ENCODE measurements at regions not wholly inside any gene's neighbourhood (a gene's known extent, or its start where the extent isn't known, plus 50 kb on each side); places are given as distances from the start of the nearest gene placed in this dataset.

DNA sequence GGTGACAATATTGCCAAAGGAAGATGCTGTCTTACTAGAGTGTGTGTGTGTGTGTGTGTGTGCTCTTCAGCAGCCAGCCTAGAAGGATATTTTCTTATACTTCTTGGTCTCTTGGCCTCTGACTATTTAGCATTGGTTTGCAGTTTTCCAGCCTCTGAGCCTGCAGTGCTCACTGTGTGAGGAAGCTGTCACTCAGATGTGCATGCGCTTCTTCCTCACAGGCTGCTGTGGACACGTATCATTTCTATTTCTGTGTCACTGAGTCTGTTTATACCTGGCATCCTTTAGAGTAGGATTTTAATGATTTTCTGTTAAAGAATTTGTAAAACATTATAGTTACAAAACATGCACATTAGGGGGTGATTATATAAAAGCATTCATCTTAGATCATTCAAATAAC is 83.3 kb downstream of the ALDH8A1 start:
- no peak for DNase-seq

DNA sequence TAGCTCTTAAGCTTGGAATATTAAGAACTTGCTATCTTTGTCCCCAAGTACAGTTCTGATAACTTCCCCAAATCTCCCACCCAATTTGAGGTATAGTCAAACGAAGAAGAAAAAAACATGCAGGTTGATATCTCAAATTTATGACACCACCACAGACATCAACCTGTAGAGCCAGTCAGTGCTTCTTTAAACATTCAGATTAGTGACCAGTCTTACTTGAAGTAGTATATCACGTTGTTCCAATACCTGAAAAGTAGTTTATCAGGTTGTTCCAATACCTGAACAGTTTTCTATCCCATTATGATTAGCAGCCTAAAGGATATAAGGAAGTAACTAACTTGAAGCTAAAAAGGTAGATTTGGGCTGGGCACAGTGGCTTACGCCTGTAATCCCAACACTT is 85.3 kb downstream of the ALDH8A1 start:
- DNase-seq, result no peak

DNA sequence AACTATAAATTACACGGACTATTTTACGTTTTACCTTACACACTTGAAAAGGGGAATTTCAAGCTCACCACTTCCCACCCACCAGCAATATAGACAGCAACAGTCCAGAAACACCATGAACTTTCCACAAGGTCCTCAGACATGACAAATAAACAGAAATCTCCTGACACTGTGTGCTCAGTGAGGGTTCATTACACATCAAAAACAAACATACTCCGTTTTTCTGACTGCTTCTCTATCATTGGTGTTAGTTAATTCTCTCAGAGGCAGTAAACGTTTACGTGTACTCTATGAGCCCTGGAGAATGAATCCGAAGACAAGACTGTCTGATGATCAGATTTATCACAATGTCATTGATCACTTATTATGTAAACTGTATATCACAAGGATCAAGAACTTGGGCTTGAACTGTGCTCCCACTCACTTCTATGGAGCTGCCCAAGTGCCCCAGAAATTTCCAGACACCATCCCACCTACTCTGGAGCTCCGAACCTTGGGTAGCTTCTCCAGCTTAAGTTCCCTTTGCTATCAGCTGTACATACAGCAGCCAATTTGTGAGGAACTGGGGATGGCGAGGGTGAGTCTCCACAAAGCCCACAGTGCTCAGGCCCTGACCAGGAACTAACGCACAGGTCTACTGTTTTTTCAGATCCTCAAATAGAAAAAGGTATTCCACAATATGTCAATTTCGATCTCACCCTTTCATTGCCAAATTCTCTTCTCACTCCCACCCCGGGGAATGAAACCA is 86.0 kb downstream of the ALDH8A1 start:
- DNase-seq, result no peak

DNA sequence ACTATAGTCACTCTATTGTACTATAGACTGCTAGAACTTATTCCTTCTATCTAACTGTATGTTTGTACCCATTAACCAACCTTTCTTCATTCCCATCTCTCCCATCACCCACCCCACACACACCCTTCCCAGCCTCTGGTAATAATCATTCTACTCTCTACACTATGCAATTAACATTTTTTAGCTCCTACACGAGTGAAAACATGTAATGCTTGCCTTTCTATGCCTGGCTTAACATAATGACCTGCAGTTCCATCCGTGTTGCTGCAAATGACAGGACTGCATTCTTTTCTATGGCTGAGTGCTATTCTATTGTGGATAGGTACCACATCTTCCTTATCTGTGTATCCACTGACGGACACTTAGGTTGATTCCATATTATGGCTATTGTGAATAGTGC is 95.5 kb downstream of the ALDH8A1 start:
- DNase-seq, result no peak

DNA sequence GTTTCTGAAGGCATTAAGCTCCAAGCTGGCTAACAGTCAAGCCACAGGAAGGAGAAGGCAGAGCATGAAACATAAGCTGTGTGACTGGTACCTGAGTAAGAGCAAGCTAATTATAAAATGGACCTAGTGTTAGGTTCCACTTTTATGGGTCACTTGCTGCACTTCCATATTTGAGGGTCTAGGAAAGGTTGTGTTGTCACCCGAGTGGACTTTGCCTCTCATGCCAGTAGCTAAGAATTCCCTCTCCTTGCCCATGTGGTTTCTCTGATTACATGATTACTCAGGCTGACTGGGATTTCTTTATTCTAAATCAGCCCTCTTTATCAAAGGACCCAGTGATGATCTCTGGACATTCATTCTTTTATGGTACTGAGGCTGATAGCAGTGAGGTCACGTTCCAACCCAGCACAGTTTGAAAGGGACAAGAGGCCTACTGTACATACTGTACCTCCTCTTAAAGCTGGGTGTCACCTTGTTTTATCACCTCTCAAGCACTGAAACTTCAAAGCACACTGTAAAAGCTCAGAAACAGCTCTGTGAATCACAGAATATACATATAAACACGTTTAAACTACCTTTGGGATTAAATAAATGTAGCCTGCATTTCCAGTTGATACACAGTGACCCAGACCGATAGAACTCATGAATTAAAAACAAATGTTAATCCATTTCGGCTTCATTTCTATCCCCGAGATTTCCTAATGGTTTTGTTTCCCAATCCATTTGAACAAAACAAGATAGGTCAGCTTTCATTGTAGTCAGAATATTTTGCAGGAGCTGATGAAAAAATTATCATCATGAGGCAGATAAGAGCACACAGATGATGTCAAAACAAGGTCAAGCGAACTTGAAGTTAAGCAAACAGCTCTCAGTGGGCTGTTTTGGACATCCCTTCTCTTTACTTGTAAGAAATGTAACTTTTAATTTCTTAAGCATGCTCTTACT is 96.5 kb downstream of the ALDH8A1 start:
- no peak for DNase-seq

DNA sequence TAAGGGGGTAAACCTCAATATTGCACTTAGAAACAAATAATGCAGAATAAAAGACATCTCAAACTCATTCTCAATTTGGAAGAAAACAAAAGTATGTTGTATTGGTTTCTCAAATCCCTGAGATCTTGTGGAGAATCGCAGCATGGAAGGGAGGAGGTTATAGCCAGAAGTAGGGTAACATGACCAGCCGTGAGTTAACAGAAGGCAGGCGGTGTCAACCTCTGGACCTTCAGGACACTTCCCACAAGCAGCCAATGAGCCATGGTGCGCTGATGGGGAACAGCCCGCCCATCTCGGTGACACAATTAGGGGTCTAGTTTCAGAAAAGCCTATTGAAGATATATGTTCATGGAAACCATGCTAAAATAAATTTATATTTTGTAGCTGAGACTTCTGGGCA is 98.4 kb downstream of the ALDH8A1 start:
- no peak for DNase-seq

DNA sequence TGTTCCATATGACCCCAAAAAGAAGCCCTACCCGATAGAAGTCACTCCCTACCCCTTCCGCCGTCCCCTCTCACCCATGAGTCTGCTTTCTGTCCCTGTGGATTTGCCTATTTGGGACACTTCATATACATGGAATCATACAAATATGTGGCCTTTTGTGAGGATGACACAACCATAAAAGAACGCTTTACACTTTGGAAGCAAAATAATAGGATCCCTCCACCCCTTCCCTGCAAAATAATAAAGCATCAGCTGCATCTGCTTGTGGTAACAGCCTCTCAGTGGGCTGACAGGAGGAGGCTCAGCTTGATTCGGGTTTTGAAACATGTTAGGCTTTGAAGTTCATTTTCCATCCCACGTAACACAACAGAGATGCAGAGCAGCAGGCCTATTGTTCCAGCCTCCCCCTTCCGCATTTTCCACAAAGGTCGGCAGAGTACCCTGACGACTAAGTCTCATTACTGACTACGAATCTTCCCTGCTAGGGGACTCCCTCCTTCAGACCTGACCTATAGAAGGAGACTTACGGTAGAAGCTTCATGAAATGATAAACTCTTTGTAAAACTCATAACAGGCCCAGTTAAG is 99.1 kb downstream of the ALDH8A1 start:
- DNase-seq, result no peak

DNA sequence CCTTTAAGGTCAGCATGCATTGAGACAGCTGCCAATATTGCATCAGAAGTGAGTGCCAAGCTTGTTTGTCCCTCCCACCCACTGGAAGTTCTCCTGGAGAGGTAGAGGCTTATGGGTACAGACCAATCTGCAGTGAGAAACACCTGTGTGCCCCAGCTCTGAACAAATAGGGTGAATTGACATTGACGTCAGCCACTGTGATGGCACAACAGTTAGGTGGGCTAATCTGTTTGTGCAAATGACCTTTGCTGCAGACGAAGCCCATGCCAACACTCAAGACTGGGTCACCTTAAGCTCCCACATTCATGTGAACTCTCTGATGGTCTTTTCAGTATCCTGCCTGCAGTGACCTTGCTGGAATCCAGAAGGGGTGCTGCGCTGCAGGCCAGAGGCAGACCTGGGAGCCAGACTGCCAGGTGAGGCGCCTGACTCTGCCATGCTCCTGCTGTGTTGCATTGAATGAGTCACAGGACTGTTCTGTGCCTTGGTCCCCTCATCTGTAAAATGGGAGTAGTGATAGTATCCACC is 99.9 kb downstream of the ALDH8A1 start:
- DNase-seq, result no peak

DNA sequence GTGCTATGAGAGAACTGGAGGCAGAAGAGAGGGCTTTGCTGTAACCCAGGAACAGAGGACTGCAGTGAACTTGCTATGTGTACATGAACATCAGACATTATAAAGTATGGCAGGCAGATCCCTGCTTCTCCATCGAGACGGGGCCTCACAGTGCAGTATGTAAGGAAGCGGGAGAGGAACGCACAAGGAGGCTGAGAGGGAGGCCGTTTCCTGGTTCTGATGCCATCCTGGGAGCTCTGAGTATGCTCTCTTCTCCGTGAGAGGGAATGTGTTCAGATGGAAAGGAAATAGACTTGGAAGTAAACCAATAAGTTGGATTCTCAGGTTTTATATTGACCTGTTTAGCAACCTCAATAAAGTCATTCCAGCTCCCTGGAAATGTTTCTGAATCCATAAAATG is 101.8 kb downstream of the ALDH8A1 start:
- DNase-seq, result no peak

DNA sequence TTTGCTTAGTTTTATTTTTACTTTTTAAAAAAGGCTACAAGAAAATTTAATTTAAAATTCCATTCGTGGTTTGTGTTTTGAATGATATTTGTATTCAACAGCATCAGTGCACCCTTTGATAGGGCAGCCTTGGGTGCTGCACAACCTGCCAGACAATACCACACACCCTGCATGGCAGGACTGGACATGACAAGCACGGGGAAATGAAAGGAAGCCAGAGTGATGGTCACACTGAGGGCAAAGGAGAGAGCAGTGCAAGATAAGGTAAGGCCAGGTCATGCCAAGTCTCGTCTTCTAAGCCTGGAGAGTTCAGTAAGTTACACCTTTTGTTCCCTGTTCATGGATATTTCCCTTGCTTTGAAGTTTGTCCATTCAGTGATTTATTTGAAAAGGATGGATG is 103.0 kb downstream of the ALDH8A1 start:
- no peak for DNase-seq

DNA sequence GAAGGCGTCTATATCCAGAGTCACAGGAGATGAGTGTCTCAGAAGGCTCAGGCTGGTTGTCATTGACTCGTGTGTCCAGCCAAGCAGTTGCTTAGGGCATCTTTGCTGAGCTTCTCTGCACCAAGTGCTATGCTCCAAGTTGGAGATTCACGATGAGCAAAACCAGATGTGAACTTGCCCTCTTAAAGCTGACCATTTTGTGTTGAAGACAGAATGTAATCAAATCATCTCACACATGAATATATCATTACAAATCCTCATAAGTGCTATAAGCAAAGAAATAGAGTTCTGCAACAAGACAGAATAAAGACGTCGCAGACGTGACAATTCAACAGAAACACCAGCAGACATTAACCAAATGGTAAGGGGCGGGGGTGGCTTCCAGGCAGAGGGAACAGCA is 103.9 kb downstream of the ALDH8A1 start:
- DNase-seq, result no peak

DNA sequence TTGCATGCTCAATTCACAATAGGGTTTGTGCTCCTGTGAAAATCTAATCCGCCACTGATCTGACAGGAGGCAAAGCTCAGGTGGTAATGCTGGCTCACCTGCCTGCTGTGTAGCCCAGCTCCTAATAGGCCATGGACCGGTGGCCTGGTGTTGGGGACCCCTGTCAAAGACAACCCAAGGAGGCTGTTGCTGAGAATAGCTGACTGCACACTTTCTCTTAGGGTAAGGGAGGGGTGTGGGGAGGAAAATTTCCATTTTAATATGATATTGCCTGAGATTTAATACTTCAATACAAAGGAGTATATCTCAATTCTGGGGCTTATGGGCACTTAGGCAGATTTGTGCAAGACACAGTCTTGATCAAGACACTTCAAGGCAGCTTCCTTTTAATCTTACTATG is 105.8 kb downstream of the ALDH8A1 start:
- DNase-seq, result no peak

DNA sequence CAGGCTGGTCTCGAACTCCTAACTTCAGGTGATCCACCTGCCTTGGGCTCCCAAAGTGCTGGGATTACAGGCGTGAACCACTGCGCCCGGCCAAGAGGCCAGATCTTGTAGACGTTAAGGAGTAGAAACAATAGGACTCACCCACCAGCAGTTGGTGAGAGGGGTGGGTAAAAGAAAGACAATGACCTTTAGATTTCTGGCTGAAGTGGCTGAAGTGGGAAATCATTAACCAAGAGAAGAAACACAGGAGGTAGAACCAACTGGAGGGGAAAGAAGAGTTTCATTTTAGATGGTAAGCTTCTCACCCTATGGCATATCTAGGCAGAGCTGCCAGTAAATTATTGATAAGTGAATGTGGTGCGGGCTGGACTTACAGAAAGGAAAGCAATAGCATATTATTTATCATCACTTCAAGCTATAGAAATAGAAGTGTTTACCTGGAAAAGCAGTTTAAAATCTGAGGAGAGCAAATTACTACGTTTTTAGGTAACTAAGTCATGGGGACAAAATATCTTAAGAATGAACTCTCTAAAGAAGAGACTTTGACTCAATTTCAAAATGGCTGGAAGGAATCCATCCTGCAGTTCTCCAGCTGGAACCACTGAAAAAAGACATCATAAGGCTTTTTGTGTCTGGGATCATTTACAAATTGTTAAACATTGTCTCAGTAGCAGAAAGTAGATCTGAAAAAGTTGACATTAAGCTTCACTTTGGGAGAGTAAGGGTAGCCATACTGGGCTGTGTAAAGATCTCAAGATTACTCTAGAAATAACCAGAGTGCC is 109.6 kb downstream of the ALDH8A1 start:
- no peak for DNase-seq

DNA sequence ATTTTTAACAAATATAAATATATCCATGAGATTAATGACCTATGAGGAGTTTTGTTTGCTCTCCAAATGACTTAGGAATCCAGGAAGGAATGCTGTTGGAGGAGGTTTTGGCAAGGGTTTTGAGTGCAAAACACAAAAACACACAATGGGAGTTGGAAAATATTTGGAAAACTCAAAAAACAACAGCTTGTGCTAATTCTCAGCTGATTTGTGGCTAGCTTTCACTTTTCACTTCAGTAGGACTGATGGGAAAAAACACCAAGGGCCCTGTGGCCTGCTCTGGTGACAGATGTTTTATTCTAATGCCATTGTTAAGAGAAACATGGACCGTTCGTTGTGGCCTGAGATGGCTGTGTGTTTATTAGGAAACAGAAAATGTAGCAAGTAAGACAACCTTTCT is 113.9 kb downstream of the ALDH8A1 start:
- DNase-seq, result no peak

DNA sequence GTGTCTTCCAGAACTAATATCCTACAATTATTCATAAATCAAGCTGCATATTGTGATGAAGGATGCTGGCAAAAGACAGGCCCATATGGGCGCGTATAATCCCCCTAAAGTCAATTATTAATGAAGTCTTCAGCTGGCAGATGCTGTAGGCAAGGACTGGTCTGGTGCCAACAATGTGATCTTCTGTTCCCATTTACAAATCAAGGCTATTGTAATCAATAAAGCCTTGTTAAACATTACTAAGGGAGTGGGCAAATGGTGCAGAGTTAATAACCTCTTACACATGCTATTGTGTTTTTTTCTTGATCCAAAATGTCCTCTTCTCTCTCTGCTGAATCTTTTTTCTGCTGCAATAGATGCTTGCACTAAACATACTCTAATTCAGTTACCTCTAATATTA is 119.0 kb downstream of the ALDH8A1 start:
- DNase-seq, result no peak

DNA sequence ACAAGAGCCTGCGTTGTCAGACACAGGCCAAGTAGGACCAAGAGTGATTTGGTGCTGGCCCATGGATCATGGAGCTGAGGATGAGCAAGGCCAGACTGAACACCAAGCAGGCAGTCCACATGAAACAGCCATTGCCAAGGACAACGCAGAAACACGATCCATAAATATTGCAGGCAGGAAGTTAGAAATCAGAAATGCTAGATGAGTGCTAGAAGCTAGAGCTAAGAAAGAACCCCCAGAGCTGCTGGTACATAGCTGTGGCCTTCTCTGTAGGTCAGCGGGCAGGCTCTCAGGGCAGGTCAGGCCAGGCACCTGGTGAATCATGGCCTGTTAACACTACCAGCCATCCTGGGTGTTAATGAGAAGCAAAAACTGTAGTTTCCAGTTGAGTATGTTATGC is 119.7 kb downstream of the ALDH8A1 start:
- no peak for DNase-seq

DNA sequence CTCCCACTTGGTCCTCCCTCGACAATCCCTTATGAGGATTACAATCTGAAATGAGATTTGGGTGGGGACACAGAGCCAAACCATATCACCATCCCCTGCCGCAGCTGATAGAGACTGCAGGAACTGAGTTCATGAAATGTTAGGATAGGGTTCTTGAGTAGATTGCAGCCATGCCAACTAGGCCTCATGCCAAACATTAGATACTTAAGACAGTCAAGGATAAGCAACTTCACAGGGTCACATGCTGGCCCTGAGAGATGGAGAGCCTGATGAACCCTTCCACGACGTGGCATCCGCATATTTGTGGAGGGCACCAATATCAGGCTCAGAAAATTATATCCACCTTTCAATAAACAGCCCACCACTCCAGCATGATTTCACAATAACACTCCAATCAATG is 121.3 kb downstream of the ALDH8A1 start:
- DNase-seq, result no peak

DNA sequence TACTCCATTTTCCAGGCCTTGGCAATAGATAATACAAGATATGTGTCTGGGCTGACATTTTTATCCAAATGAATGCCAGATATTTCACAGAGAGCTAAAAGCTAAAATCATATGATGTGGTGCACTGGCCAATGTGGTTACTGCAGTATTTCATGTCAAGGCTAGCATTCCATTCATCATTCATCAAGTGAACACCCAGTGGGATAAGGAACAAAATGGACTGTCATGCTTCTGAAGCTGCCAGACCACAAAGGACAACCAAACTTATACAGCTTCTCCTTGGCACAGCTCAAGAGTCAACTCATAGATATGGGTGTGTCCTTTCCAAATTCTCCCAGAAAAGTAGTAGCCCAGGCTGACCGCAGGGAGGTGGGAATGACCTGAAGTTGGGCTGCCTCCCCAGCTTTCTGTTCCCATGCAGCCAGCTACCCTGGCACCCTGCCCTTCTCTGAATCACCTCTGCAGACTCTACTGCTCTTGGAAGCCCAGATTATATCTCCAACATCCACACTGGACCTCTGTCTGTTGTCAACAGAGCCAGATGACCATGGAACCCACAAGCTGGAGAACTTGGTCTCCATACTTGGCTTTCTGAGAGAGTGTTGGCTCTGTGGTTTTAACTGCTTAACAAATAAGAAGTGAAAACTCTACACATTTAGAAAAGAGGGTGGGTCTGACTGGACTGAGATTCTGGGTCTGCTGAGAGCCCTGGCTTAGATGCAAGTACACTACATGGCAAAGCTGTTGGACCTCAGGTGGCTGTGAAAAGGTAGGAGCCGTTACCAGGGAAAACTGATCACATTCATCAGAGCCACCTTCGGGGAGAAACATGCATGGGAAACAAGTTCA is 122.8 kb downstream of the ALDH8A1 start:
- DNase-seq, result no peak

DNA sequence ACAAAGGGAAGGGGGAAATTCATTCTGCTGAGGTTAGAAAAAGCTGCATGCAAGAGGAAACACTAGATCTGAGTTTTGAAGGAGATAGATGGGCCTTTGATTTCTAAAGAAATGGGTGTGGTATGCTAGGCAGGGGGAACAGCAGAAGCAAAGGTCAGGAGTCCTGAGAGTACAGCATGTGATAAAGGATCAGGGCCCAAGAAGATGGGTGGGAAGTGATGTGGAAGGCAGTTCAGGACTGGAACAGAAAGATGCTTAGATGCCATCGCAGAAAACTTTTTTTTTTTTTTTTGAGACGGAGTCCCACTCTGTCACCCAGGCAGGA is 126.2 kb downstream of the ALDH8A1 start:
- DNase-seq, result no peak

DNA sequence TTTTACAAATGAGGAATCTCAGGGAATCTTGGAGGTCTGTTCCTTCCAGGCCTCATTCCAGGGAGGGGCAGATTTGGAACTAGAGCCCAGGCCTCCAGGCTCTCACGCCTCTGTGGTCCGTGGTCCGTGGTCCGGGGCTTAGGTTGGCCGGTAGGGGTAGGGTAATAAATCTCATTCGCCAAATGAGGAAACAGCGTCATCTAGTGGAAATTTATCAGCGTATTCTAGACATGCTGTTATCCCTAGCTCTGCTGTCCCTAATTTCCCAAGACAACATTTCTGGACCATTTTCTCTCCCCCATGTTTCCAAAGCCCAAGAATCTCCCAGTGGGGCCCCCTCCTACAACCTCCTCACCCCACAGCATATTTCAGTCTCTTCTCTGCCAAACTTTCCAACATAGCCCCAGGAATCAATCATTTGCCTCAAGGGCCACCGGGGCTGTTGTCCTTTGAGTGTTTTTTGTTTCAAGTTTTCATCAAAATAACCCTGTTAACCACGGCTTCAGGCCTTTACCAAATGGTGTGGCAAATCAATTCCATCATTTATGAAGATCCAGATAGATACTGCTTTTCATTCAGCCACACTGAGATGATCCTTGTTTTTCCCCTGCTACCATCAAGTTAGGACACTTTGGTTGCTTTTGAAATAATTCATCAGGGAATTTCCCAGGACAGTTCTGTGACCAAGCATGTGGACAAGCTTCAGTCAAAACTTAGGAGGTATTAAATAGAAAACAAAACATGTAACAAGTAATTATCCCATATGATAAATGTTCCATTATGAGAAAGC is 126.8 kb downstream of the ALDH8A1 start:
- DNase-seq, result peak; percentile 27

Data from occipital lobe (tissue), 1 donor.